Cardiac muscle cell (in vitro differentiated cells and primary cell): ENCODE measurements at regions not wholly inside any gene's neighbourhood (a gene's known extent, or its start where the extent isn't known, plus 50 kb on each side); places are given as distances from the start of the nearest gene placed in this dataset.

Experiments
- DNase-seq, 2 donors: peaks; one replicate each; pipeline versions ENCODE4 v3.0.0 to v3.0.0-alpha.2; 2010 to 2017; ENCODE audit warnings: low read depth in 1 of 2, low spot score in 1 of 2
- H3K27ac ChIP-seq: fragments of 200-600 bp; sonication (generic); 2 replicates; pipeline ENCODE4 v1.5.1; 2016
- H3K27me3 ChIP-seq: fragments of 200-600 bp; sonication (generic); 2 replicates; pipeline ENCODE4 v1.6.0; 2016; ENCODE audit warnings: control low read depth
- H3K36me3 ChIP-seq: fragments of 200-600 bp; sonication (generic); 2 replicates; pipeline ENCODE4 v1.5.1; 2016; ENCODE audit warnings: control low read depth
- H3K4me1 ChIP-seq: fragments of 200-600 bp; sonication (generic); 2 replicates; pipeline ENCODE4 v1.8.1; 2017; ENCODE audit warnings: low read depth, mild to moderate bottlenecking, mixed run types
- H3K4me3 ChIP-seq: fragments of 200-600 bp; sonication (generic); 2 replicates; pipeline ENCODE4 v1.5.1; 2016; ENCODE audit warnings: mild to moderate bottlenecking
- H3K9me3 ChIP-seq: fragments of 200-600 bp; sonication (generic); 2 replicates; pipeline ENCODE4 v1.5.1; 2017; ENCODE audit warnings: low read depth, mild to moderate bottlenecking, control low read depth
- TF ChIP-seq, protein P1 (sequence below): IDR thresholded peaks from 2 replicates; pipeline ENCODE4 v1.5.1; 2012; ENCODE audit warnings: low read depth, mild to moderate bottlenecking, low read length

DNA sequence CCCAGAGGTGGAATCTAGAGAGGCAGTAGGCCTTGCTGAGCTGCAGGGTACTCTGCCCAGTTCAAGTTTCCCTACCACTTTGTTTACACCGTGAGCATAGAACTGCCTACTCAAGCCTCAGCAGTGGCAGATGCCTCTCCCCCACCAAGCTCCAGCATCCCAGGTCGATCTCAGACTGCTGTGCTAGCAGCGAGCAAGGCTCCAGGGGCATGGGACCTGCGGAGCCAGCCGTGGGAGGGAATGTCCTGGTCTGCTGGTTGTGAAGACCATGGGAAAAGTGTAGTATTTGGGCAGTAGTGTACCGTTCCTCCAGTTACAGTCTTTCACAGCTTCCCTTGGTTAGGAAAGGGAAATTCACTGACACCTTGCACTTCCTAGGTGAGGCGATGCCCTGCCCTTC is 50.6 kb upstream of the FSIP2 start:
- no peak for DNase-seq
- H3K36me3 ChIP-seq: no peaks in the 10 kb centered on the region
- H3K4me3 ChIP-seq: no peak overlapping the region
- TF ChIP-seq, protein P1, sequence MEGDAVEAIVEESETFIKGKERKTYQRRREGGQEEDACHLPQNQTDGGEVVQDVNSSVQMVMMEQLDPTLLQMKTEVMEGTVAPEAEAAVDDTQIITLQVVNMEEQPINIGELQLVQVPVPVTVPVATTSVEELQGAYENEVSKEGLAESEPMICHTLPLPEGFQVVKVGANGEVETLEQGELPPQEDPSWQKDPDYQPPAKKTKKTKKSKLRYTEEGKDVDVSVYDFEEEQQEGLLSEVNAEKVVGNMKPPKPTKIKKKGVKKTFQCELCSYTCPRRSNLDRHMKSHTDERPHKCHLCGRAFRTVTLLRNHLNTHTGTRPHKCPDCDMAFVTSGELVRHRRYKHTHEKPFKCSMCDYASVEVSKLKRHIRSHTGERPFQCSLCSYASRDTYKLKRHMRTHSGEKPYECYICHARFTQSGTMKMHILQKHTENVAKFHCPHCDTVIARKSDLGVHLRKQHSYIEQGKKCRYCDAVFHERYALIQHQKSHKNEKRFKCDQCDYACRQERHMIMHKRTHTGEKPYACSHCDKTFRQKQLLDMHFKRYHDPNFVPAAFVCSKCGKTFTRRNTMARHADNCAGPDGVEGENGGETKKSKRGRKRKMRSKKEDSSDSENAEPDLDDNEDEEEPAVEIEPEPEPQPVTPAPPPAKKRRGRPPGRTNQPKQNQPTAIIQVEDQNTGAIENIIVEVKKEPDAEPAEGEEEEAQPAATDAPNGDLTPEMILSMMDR: no peak
- H3K9me3 ChIP-seq: no peaks in the 10 kb centered on the region
- no peaks in the 10 kb centered on the region for H3K4me1 ChIP-seq
- no peak overlapping the region for H3K27ac ChIP-seq
- H3K27me3 ChIP-seq: no peaks in the 10 kb centered on the region
